AG08395 (cell line): ENCODE measurements at regions not wholly inside any gene's neighbourhood (a gene's known extent, or its start where the extent isn't known, plus 50 kb on each side); places are given as distances from the start of the nearest gene placed in this dataset.
"Not testable (repeated sequence)": the region's sequence is repeated elsewhere in the genome, so short reads cannot be mapped to it uniquely, and the experiment has no call there.

Experiments
- DNase-seq: peaks from one replicate; pipeline ENCODE4 v3.0.0; 2012; ENCODE audit warnings: mixed read lengths, low spot score

GRCh38 chrX:14351611-14352303 lies 177.6 kb upstream of the GLRA2 start:
- DNase-seq, result no peak

GRCh38 chrX:14347523-14347922 lies 181.8 kb upstream of the GLRA2 start:
- no peak for DNase-seq

- no peak for DNase-seq
Observed at GRCh38 chrX:14344172-14344940, 185.0 kb upstream of the GLRA2 start.

GRCh38 chrX:14309431-14309830 lies 219.9 kb upstream of the GLRA2 start:
- no peak for DNase-seq

GRCh38 chrX:14308976-14309375 lies 220.4 kb upstream of the GLRA2 start:
- DNase-seq, result not testable (repeated sequence)

GRCh38 chrX:14303891-14304290 lies 225.4 kb upstream of the GLRA2 start:
- no peak for DNase-seq

- not testable (repeated sequence) for DNase-seq
Observed at GRCh38 chrX:14302561-14302960, 226.8 kb upstream of the GLRA2 start.

GRCh38 chrX:14300376-14300775 lies 229.0 kb upstream of the GLRA2 start:
- no peak for DNase-seq

GRCh38 chrX:14295426-14295825 lies 233.9 kb upstream of the GLRA2 start:
- no peak for DNase-seq

- no peak for DNase-seq
Observed at GRCh38 chrX:14291666-14292500, 237.5 kb upstream of the GLRA2 start.

GRCh38 chrX:14290335-14290734 lies 239.0 kb upstream of the GLRA2 start:
- no peak for DNase-seq

- peak; percentile 4 for DNase-seq
Observed at GRCh38 chrX:14274691-14275090, 245.0 kb upstream of the GEMIN8 start.

- no peak for DNase-seq
Observed at GRCh38 chrX:14267216-14267615, 237.5 kb upstream of the GEMIN8 start.

- DNase-seq, result no peak
Observed at GRCh38 chrX:14266705-14267104, 237.0 kb upstream of the GEMIN8 start.

GRCh38 chrX:14243823-14244222 lies 214.1 kb upstream of the GEMIN8 start:
- DNase-seq, result no peak

GRCh38 chrX:14235004-14235403 lies 205.3 kb upstream of the GEMIN8 start:
- DNase-seq, result no peak

GRCh38 chrX:14232688-14233087 lies 203.0 kb upstream of the GEMIN8 start:
- DNase-seq, result no peak

- DNase-seq, result no peak
Observed at GRCh38 chrX:14228611-14229010, 198.9 kb upstream of the GEMIN8 start.

- DNase-seq, result no peak
Observed at GRCh38 chrX:14220386-14220944, 190.8 kb upstream of the GEMIN8 start.

GRCh38 chrX:14209034-14209433 lies 179.3 kb upstream of the GEMIN8 start:
- DNase-seq, result no peak

GRCh38 chrX:14194711-14195110 lies 165.0 kb upstream of the GEMIN8 start:
- DNase-seq, result no peak

- DNase-seq, result no peak
Observed at GRCh38 chrX:14193547-14193946, 163.9 kb upstream of the GEMIN8 start.
